NCI-H2196 (cell line): ENCODE measurements at regions not wholly inside any gene's neighbourhood (a gene's known extent, or its start where the extent isn't known, plus 50 kb on each side); places are given as distances from the start of the nearest gene placed in this dataset.

Experiments used
- DNase-seq: peaks from one replicate; lab custom pipeline; 2025; ENCODE audit not compliant: unreplicated experiment; lab: John Stamatoyannopoulos, UW

DNA sequence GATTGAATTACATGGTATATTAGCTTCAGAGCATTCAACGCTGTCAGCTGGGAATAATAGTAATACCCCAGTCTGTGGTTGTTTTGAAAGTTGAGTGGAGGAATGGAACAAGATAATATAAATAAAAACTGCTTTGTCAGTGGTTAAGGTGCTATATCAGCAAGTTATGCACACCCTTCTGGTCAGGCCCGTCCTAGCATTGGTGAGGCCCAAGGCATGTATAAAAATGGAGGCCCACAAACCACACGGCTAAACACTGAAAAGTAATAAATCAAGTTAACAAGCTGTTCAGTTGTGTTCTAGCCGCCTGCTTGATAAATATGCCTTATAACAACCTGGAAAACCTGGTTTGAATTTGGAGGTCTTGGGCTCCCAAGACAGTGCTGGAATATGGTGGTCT lies 77.4 kb downstream of the PSMG1 start:
- DNase-seq, result no peak

DNA sequence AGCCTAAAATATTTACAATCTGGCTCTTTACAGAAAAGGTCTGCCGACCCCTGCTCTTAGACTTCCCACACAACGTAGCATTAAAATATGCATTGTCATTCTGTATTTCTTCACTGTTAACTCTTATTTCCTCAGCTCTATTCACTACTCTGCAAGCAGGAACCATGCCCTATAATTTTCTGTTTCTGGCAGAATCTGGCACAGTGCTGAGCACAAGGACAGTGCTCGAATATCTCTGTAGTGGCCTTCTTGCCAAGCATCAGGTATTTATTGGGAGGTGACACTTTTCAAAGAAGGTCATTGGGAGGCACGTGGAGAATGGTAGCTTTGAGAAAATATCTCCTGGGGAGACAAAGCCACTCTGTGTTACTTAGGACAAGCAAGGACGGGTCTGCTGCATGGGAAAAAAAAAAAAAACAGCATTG lies 77.9 kb downstream of the PSMG1 start:
- DNase-seq, result no peak

DNA sequence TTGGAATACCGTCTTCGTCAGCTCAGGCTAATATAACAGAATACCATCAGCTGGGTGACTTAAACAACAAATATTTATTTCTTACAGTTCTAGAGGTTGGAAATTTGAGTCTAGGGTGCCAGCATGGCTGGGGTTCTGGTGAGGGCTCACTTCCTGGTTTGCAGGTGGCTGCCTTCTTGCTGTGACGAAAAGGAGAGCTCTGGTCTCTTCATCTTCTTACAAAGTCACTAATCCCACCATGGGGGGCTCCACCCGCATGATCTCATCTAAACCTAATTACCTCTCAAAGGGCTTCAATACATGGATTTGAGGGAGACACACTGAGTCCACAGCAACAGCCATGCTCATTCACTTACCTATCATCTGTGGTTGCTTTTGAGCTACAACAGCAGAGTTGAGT lies 78.3 kb downstream of the PSMG1 start:
- no peak for DNase-seq

DNA sequence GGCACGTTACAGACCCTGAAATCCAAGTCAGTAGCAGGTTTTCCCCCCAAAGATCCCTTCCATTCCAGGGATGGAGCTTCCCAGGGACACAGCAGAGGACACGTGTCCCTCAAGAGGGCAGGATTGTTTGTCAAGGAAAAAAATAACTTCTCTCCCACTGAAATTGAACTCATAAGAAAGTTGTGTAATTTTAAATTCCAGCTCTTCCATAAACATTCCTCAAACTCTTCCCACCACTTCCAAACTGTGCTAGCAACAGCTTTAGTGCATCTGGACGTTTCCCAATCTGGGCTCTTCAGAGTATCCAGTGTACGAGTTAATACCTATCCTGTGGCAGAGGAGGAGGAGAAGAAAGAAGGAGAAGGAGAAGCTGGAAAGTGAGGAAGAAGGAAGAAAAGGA lies 79.6 kb downstream of the PSMG1 start:
- DNase-seq, result no peak

DNA sequence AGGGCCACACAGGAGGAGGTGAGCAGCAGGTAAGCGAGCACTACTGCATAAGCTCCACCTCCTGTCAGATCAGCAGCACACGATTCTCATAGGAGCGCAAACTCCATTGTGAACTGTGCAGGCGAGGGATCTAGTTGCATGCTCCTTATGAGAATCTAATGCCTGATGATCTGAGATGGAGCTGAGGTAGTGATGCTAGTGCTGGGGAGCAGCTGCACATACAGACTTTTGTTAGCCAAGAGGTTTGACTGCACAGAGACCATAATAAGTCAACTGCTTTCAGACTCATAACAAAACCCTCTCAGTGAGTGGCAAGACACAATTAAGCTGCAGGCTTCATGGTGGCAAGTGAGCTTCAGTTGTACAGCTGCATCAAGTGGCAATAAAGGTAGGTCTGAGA lies 83.4 kb downstream of the PSMG1 start:
- no peak for DNase-seq

DNA sequence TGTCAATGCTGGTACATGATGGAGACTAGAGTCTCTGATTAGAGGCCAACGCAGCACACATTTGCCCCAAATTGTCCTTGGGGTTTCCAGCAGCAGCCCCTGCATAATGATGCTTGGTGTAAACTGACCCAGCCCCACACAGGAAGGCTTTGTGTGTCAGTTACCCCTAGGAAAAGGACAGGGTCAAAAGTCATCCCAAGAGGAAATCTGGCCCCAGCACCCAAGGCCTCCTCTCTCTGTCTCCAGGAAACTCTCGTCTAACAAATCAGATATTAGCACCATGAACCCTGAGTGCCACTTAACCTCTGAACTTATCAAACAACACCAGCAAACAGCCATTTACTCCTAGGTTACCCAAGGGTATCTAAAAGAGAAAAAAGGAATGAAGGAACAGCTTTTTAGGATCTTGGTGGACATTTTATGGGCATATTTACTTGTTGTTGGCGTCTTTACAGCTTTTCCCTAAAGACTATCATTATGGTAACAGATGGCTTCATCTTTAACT lies 84.5 kb downstream of the PSMG1 start:
- no peak for DNase-seq

DNA sequence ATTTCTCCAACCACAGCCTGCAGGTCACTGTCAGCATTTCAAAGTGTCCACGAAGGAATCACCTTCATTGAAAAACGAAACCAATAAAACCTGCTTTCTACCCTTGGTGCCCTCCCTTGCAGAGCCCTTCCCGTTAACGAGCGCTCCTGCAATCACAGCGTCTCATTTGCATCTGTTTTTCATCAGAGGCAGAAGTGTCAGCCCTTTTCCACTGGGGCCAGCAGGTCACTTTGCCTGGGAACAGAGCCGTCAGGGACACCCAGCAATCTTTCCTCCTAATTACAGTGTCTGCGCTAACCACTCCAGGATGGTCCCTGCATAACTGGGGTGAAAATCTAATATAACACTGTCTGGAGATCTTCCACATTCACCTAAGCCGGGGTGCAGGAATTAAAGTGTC lies 85.3 kb downstream of the PSMG1 start:
- no peak for DNase-seq

DNA sequence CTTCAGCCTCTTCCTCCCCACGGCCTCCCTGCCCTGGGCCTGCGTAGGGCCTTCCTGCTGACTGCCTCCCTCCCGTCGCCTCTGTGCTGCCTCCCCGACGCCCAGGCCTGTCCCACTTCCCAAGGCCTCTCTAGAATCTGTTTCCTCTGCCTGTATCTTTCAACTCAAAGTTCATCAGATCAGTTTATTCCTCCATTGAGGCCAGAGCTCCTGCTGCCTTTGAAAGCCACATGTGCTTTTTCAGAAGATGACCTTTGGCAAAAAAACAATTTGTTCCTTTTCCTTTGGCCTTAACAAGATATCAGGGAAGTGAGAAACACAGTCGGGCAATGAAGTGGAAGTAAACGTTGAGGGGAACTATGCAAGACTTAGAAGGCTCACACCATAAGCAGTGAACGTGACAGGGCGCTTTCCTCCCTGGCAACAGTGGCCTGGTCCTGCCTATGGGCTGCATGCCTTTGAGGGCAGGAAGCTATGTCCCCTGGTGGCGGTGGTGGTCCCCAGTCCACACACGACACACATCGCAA lies 85.9 kb downstream of the PSMG1 start:
- DNase-seq, result no peak

DNA sequence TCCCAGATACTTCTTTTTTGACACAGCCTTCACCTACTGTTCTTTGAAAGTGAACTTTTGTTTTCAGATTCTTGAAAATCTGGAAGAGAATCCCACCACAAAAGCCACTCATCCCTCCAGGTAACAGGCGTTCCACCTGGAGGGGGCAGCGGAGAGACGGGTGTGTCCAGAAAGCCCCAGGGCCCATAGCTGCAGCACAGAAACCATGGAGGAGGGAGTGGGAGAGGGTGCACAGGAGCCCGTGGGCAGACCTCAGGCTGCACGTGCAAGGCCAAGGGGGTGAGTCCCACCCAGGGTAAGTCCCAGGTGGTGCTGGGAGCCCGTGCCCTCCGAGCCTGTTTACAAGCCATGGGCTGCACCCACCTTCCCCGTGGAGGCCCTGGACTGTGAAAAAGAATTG lies 86.5 kb downstream of the PSMG1 start:
- DNase-seq, result no peak

DNA sequence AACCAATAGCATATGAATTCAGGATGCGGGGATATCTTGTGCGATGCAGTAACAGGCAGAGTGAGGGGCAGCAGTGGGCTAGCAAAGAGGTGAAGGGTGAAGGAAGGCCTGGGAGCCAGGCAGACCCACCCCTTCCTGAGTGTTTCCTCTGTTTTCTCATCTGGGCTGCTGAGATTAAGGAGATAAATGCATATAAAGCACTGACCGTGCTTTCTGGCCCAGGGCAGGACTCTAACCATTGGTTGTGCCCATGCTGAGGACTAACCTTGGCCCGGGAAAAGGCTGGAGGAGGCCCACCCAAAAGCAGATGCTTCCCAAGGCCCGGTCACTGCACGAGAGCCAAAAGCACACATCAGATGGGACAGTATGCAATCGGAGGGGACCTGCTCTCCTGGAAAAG lies 87.6 kb downstream of the PSMG1 start:
- DNase-seq, result no peak

DNA sequence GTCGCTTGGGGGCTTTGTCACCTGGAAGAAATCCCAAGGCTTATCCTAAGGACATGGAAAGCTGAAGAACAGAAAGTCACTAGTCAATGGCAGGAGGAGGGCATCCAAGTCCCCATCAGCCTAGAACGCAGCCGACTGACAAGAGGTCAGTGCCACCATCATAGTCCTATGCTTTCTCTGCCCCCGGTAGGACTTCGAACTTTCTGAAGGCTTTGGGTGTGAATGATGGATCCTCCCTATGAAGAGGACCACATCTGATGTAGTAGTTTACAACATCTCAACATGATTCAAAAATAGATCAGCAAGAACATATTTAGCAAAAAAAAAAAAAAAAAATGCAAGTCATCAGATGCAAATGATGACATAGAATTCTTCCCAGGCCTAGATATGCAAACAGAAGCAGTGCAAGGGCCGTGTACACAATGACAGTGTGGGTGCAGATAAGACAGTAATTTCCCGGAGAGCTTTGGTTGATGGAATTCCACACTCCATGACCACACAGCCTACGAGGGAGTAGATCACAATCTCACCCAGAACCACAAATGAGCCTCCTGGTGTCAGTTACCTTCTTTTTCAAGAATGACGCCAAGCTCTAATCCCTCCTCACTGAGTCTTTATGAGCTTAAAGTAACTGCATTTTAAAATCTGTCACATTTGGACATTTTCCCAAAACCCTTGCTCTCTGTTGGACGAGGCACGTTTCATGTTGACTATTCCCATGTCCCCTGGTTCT lies 88.2 kb downstream of the PSMG1 start:
- DNase-seq, result peak; percentile 31

DNA sequence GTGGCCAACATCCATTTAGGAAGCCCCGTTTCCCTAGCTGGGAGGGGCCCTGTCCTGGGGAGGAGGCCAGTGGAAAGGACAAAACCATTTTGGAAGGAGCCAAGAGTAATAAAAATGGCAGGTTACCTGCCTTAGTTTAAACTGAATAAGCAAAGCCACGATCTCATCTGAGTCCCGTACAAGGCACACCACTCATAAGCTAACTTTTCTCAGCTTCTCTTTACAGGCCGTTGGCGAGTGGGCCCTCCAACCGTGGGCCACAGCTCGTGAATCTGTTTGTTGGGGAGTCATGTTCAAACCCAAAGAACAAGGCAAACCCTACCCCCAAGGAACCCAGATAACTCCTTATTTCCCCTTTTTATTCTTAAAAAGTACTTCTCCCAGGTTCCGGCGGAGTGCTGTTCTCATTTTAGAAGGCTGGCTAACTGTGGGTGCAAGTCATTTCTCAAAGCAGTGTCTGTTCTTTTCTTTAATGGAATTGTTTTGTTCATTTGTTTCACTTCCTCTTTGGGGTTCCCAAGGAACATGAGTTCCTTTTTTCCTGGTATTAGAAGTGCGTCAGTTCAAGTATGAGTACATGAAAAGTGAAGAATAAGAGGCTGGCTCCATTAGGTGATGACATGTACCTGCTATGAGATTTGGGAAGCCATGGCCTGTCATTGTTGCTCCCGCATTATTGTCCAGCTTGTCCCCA lies 89.0 kb downstream of the PSMG1 start:
- DNase-seq, result no peak

DNA sequence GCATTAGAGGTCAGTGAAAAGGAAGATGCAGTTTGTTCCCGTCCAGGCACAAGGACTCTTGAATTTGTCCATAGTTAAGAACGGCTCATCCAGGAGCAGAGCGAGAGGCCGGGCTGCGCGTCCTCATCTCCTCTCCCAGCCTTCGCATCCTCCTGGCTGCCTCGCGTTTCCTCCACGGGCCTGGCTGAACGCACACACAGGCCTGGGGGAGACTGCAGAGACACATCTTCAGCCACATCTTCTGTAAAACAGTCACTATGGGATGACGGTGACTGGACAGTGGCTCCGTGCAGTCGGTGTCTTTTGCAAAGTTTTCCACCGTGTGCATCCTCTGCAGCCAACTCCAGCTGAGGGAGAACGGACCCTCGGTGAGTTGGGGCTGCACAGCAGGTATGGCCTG lies 89.7 kb downstream of the PSMG1 start:
- DNase-seq, result no peak

DNA sequence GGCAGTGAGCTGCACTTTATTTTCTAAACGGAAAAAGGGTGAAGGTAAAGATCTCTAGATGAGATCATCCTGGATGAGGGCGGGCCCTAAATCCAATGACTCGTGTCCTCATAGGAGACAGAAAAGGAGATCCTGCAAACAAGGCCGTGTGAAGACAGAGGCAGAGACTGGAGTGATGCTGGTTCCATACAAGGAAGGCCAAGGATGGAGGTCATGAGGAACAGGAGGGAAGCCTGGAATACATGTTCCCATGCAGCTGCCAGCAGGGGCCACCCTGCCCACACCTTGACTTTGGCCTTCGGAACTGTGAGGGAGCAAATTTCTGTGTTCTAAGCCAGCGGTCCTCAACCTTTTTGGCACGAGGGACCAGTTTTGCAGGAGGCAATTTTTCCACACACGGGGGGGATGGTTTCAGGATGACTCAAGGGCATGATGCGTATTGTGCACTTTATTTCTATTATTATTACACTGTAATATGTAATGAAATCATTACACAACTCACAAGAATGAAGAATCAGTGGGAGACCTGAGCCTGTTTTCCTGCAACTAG lies 94.3 kb downstream of the PSMG1 start:
- DNase-seq, result no peak

DNA sequence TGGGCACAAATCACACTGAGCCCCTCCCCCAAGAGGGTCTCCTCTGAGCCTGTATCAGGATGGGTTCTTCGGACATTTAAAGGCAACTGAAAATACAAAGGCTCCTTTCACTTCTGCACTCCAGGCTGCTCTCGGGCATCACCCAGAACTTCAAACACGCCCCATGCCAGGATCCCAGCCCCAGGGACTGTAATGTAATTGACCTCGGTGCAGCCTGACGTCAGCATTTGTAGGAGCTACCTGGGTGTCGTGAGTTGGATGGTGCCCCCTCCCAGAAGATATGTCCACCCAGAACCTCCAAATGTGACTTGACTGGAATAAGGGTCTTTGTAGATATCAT lies 95.2 kb downstream of the PSMG1 start:
- no peak for DNase-seq

DNA sequence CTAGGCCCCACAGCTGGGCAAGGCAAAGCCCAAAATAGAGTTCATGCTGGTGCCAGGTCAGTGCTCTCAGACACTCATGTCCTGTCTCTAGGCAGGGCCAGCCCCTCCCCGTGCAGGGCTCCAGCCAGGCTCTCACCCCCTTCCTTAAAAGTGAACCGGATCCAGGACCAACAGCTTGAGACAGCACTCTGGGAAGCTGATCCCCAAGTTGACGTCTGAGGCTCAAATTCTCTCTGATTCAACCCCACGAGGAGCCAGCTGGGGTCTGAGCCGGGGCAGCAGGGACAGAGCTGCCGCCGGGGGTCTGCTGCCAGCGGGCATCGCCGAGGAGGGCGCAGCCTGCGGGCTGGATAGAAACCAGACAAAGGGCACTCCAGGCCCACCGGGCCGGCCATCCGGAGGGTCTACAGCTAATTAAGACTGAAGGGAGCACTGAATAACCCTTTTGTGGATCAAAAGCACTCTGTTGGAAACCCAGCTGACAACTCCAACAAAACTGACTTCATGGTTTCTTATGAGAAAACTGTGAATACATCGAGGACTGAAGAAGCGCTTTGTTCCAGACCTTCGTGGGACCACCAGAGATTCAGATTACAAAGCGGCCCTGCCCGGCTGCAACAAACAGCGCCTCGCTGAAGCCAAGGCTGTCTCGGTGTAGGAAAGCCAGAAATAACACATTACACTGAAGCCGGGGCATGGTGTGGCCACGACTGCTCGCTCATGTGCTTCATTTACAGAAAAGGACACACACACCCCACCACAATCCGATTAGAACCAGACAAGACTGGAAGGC lies 95.8 kb downstream of the PSMG1 start:
- DNase-seq, result no peak

DNA sequence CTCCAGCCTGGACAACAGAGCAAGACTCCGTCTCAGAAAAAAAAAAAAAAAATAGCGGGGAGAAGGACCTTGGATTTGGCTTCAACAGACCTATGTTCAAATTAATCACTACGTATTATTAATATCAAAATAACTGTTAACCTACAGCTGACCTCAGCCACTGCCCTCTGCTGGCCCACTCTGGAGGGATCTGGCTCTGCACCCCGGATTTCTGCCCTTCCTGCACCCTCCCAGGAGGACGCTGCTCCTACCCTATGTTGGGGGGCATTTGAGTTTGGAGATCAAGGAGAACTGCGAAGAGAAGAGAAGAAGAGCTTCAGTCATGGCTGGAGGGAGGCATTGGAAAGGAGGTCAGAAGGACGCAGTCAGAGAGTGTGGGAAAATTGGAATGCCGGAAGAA lies 96.7 kb downstream of the PSMG1 start:
- no peak for DNase-seq

DNA sequence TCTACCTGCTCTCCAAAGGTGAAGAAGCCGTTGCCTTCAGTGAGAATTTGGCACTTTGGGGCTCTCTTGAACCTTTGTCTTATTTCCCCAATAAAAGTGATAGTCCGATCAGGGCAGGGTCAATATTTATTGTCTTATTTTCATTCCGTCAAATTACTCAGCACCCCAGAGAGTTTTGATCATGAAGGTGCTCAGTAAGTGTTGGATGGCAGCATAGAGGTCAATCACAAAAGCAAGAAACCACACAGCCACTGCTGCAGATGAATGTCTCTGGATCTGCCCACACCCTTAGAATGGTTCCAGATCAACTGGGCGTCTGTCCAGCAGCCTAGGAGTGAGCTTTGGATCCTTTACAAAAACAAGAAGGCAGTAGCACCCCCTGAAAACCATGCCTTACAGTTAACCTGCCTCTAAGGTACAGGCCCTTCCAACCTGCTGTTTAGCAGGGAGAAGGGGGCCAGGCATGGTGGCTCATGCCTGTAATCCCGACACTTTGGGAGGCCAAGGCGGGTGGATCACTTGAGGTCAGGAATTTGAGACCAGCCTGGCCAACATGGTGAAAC lies 97.3 kb downstream of the PSMG1 start:
- no peak for DNase-seq

DNA sequence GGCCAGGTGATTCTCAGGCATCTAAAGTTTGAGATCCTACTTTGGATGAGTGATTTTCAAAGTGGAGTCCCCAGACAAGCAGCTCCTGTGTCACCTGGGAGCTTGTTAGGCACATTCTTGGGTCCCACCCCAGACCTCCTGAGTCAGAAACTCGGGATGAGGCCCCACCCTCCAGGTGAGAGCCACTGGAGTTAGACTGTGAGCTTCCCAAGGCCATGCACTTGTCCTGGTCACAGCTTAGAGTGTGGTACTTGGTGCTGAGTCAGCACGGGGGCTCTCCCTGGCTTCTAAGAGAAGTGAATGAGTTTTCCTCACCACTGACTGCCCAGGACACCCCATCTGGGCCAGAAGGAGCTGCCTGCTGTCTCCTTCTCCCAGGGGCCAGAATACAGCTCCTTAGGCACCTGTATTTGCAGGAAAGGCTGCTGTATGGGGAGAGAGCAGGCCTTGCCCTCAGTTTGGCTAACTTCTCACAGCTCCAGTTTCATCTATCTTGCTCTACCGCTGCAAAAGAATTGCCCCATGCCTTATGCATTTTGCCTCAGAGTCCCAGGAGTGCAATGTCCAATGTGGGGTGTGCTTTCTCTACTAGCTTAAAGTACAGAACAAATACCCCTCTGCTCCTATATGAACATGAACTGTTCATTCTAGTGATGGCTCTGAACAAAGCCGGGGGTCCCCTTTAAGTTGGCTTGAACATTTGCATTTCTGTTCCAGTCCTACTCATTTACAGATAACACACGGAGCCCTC lies 98.1 kb downstream of the PSMG1 start:
- no peak for DNase-seq

DNA sequence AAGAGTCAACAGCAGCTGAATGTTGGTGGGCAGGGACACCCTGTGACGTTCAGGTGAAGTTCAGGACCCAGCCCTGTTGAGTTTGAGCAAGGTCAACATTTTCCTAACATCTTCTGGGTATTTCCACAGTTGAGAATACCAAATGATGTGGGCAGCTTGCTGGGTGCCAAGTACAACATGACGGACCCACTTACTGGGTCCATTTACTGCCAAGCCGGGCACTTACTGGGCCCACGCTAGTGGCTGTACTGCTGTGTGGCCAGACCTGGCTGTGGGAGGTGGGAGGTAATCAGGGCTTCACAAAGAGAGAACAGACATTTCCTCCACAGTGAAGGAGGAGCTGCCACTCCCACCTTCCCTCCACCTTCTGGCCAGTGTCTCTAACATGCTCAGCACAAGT lies 99.2 kb downstream of the PSMG1 start:
- DNase-seq, result no peak
